Large intestine (tissue), 3 donors: ENCODE measurements at regions not wholly inside any gene's neighbourhood (a gene's known extent, or its start where the extent isn't known, plus 50 kb on each side); places are given as distances from the start of the nearest gene placed in this dataset.

ENCODE experiments used
- DNase-seq, 2 donors: peaks; one replicate each; pipeline versions ENCODE4 v3.0.0 to v3.0.0-alpha.2; 2013
- H3K27ac ChIP-seq: one replicate; pipeline ENCODE4 v1.5.1; 2013; ENCODE audit warnings: low read length
- H3K27me3 ChIP-seq: 2 replicates; pipeline ENCODE4 v1.6.1; 2013; ENCODE audit warnings: low read length; ENCODE audit not compliant: control insufficient read depth, insufficient read depth
- H3K36me3 ChIP-seq: 2 replicates; pipeline ENCODE4 v1.6.1; 2013; ENCODE audit warnings: low read length; ENCODE audit not compliant: control insufficient read depth, insufficient read depth
- H3K4me1 ChIP-seq: one replicate; pipeline ENCODE4 v1.6.1; 2013; ENCODE audit warnings: low read length; ENCODE audit not compliant: control insufficient read depth, insufficient read depth
- H3K4me3 ChIP-seq: one replicate; pipeline ENCODE4 v1.5.1; 2013; ENCODE audit warnings: low read length
- H3K9me3 ChIP-seq: one replicate; pipeline ENCODE4 v1.6.1; 2013; ENCODE audit warnings: mild to moderate bottlenecking, low read depth, low read length, moderate library complexity; ENCODE audit not compliant: control insufficient read depth
- WGBS: methylation state at CpG from one replicate; pipeline ENCODE4 v1.1.5; 2013; ENCODE audit warnings: low lambda C conversion rate; ENCODE audit not compliant: insufficient coverage; 5-methylcytosine and 5-hydroxymethylcytosine counted together

GRCh38 chr15:87347806-87348515 lies 908.6 kb downstream of the NTRK3 start:
- Histone ChIP-seq H3K4me3 (no peak overlapping the region), H3K36me3 (no peaks in the 10 kb centered on the region), H3K27ac (no peak overlapping the region), H3K4me1 (no peaks in the 10 kb centered on the region), H3K27me3 (no peaks in the 10 kb centered on the region), H3K9me3 (no peaks in the 10 kb centered on the region)
- no CpG with 5 or more reads among the region's 3 CpGs for WGBS
- DNase-seq = no peak

DNA sequence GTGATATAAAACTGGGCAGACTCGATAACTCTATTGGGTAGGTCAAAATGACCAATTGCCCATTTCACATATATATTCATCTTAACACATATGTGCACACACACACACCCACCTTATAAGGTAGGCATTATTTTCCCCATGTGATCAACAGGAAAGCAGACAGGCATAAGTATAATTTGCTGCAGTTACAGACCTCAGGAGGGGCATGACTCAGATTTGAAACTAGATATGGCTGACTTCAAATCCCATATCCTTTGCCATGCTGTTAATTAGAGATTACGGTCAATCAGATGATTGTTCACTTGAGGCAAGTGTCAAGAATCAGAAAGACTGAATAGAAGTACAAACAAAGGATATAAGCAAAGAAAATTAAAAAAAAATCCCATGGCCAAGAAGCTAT lies 910.6 kb downstream of the NTRK3 start:
- no peaks in the 10 kb centered on the region for H3K36me3 ChIP-seq
- no peak for DNase-seq
- no peaks in the 10 kb centered on the region for H3K27me3 ChIP-seq
- H3K9me3 ChIP-seq = no peaks in the 10 kb centered on the region
- no peak overlapping the region for H3K4me3 ChIP-seq
- WGBS = no CpG with 5 or more reads among the region's 2 CpGs
- no peak overlapping the region for H3K27ac ChIP-seq
- H3K4me1 ChIP-seq = no peaks in the 10 kb centered on the region

DNA sequence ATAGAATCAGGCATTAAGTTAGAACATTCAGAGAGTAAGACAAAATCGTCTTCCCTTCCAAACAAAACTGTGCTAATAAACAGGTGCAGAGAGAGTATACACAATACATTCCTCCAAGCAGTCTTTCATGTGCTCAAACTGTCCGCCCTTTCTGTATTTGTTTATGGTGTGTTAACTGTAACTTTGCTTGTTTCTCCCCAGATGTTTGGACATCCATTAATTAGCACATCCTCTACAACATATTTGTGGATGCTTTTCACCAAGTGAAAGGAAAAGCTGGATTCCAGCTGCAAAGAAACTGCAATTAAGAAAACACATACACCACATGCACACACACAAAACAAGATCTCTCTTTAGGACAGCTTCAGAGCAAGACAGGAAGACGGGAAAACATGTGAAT lies 912.6 kb downstream of the NTRK3 start:
- 40% methylated on average over 2 of the region's 3 CpGs for WGBS
- no peaks in the 10 kb centered on the region for H3K27me3 ChIP-seq
- H3K4me1 ChIP-seq = no peaks in the 10 kb centered on the region
- H3K36me3 ChIP-seq = no peaks in the 10 kb centered on the region
- no peaks in the 10 kb centered on the region for H3K9me3 ChIP-seq
- H3K4me3 ChIP-seq = no peak overlapping the region
- H3K27ac ChIP-seq = no peak overlapping the region
- DNase-seq = peak; percentile 19 to 20

DNA sequence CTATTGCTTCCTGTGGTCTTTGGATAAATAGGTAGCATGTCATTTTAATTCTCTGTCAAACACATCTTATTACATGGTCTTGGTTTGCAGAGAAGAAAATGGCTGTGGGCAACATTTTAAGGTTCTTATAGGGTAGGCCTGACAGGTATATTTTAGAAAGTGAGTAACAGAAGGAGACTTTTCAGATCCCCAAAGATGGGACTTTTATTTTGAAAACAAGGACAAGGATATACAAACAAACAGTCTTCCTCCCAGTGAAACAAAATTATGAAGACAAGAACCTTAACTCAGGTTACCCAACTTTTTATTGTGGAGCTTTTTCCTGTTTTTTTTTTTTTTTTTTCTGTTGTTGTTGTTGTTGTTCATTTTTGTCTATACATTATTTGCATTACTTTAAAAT lies 916.2 kb downstream of the NTRK3 start:
- Histone ChIP-seq H3K27me3 (no peaks in the 10 kb centered on the region), H3K36me3 (no peaks in the 10 kb centered on the region), H3K27ac (no peak overlapping the region), H3K9me3 (no peaks in the 10 kb centered on the region), H3K4me1 (no peaks in the 10 kb centered on the region), H3K4me3 (no peak overlapping the region)
- no peak for DNase-seq

GRCh38 chr15:87326269-87326668 lies 930.3 kb downstream of the NTRK3 start:
- DNase-seq = no peak
- Histone ChIP-seq H3K4me3 (no peak overlapping the region), H3K27me3 (no peaks in the 10 kb centered on the region), H3K9me3 (no peaks in the 10 kb centered on the region), H3K36me3 (no peaks in the 10 kb centered on the region), H3K27ac (no peak overlapping the region), H3K4me1 (no peaks in the 10 kb centered on the region)
- no CpG with 5 or more reads among the region's 1 CpG for WGBS

DNA sequence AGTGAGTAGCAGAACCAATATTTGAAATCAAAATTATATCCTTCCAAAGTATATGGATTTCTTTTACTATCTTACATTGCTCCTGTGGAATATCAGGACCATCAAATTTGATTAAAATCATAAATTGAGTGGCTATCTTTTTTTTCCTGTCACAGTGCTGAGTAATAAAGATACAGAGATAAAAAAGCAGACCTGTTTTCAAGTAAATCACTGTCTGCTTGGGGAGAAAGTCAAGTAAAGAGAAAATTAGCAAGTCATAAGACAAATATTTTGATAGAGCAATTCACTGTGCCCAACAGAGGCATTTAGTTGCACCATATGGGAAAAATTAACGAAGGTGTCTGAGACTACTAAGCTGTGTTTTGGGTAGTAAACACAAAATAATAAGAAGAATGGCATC lies 933.7 kb downstream of the NTRK3 start:
- Histone ChIP-seq H3K36me3 (no peaks in the 10 kb centered on the region), H3K4me1 (no peaks in the 10 kb centered on the region), H3K9me3 (no peaks in the 10 kb centered on the region), H3K27ac (no peak overlapping the region), H3K4me3 (no peak overlapping the region), H3K27me3 (no peaks in the 10 kb centered on the region)
- DNase-seq = no peak
- WGBS = 50% methylated on average over 1 of the region's 1 CpG

GRCh38 chr15:87322265-87322664 lies 934.3 kb downstream of the NTRK3 start:
- no peak overlapping the region for H3K4me3 ChIP-seq
- no peaks in the 10 kb centered on the region for H3K9me3 ChIP-seq
- DNase-seq = no peak
- no CpG with 5 or more reads among the region's 1 CpG for WGBS
- no peaks in the 10 kb centered on the region for H3K27me3 ChIP-seq
- H3K4me1 ChIP-seq = no peaks in the 10 kb centered on the region
- H3K27ac ChIP-seq = no peak overlapping the region
- no peaks in the 10 kb centered on the region for H3K36me3 ChIP-seq

GRCh38 chr15:87317900-87318299 lies 938.6 kb downstream of the NTRK3 start:
- Histone ChIP-seq H3K4me1 (no peaks in the 10 kb centered on the region), H3K36me3 (no peaks in the 10 kb centered on the region), H3K27me3 (no peaks in the 10 kb centered on the region), H3K27ac (no peak overlapping the region), H3K9me3 (no peaks in the 10 kb centered on the region), H3K4me3 (no peak overlapping the region)
- WGBS = 53% methylated on average over 3 of the region's 3 CpGs
- DNase-seq = no peak

DNA sequence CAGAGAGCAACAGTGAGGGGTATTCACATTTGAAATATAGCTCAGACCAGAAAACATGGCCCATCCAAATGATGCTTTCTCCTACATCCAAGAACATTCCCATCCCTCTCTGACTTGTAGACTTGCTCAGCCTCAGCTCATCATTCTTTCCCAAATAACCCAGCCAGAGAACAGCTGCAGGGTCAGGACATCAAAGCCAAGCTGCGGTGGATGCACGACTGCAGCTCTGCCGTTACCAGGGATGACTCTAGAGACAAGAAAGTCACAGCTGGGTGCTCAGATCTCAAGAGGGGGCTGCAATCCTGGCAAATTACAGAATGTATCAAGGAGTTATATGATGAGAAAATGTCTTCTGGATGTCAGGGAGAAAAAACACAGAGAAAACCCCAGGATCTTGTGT lies 944.3 kb downstream of the NTRK3 start:
- no peaks in the 10 kb centered on the region for H3K36me3 ChIP-seq
- DNase-seq = no peak
- no peaks in the 10 kb centered on the region for H3K27me3 ChIP-seq
- WGBS = no CpG with 5 or more reads among the region's 3 CpGs
- H3K4me3 ChIP-seq = no peak overlapping the region
- H3K27ac ChIP-seq = no peak overlapping the region
- no peaks in the 10 kb centered on the region for H3K4me1 ChIP-seq
- H3K9me3 ChIP-seq = no peaks in the 10 kb centered on the region

DNA sequence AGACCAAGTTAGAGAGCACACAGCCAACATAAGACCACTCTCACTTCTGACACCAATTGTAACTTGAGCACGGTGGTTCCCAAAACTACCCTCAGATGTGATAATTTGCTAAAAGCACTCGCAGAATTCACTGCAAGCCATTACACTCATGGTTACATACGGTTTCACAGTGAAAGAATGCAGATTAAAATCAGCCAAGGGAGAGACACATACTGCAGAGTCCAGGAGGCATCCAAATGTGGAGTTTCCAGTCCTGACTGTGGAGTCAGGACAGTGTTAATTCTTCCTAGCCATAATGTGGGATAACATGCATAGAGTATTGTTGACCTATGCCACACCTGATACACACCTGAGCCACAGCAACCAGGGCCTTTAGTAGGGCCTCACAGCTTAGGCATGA lies 956.4 kb downstream of the NTRK3 start:
- DNase-seq = no peak
- H3K9me3 ChIP-seq = no peaks in the 10 kb centered on the region
- no peaks in the 10 kb centered on the region for H3K36me3 ChIP-seq
- no peak overlapping the region for H3K4me3 ChIP-seq
- no CpG with 5 or more reads among the region's 3 CpGs for WGBS
- H3K27me3 ChIP-seq = no peaks in the 10 kb centered on the region
- H3K27ac ChIP-seq = no peak overlapping the region
- H3K4me1 ChIP-seq = no peaks in the 10 kb centered on the region

DNA sequence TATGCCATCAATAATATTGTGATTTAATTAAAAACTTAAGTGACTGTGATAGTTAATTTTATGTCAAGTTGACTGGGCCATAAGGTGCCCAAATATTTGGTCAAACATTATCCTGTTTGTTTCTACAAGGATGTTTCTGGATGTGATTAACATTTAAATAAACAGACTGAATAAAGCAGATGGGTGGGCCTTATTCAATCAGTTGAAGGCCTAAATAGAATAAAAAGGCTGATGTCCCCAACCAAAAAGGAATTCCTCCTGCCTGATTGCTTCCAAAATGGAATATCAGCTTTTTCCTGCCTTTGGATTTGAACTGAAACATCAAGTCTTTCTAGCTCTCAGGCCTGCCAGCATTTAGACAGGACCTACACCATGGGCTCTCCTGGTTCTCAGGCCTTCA lies 961.7 kb downstream of the NTRK3 start:
- no peak for DNase-seq
- Histone ChIP-seq H3K27ac (no peak overlapping the region), H3K4me3 (no peak overlapping the region), H3K9me3 (no peaks in the 10 kb centered on the region), H3K27me3 (no peaks in the 10 kb centered on the region), H3K36me3 (no peaks in the 10 kb centered on the region), H3K4me1 (no peaks in the 10 kb centered on the region)
